ENCODE measurements at regions not wholly inside any gene's neighbourhood (a gene's known extent, or its start where the extent isn't known, plus 50 kb on each side); places are given as distances from the start of the nearest gene placed in this dataset.

GRCh38 chrX:10679387-10679786 is 59.0 kb upstream of the MID1 start:
- TF ChIP-seq, protein P1, sequence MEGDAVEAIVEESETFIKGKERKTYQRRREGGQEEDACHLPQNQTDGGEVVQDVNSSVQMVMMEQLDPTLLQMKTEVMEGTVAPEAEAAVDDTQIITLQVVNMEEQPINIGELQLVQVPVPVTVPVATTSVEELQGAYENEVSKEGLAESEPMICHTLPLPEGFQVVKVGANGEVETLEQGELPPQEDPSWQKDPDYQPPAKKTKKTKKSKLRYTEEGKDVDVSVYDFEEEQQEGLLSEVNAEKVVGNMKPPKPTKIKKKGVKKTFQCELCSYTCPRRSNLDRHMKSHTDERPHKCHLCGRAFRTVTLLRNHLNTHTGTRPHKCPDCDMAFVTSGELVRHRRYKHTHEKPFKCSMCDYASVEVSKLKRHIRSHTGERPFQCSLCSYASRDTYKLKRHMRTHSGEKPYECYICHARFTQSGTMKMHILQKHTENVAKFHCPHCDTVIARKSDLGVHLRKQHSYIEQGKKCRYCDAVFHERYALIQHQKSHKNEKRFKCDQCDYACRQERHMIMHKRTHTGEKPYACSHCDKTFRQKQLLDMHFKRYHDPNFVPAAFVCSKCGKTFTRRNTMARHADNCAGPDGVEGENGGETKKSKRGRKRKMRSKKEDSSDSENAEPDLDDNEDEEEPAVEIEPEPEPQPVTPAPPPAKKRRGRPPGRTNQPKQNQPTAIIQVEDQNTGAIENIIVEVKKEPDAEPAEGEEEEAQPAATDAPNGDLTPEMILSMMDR (IDR thresholded peaks at IDR 0.05; ENCODE audit: poor library complexity, severe bottlenecking): no peak
- TF ChIP-seq, protein P2, sequence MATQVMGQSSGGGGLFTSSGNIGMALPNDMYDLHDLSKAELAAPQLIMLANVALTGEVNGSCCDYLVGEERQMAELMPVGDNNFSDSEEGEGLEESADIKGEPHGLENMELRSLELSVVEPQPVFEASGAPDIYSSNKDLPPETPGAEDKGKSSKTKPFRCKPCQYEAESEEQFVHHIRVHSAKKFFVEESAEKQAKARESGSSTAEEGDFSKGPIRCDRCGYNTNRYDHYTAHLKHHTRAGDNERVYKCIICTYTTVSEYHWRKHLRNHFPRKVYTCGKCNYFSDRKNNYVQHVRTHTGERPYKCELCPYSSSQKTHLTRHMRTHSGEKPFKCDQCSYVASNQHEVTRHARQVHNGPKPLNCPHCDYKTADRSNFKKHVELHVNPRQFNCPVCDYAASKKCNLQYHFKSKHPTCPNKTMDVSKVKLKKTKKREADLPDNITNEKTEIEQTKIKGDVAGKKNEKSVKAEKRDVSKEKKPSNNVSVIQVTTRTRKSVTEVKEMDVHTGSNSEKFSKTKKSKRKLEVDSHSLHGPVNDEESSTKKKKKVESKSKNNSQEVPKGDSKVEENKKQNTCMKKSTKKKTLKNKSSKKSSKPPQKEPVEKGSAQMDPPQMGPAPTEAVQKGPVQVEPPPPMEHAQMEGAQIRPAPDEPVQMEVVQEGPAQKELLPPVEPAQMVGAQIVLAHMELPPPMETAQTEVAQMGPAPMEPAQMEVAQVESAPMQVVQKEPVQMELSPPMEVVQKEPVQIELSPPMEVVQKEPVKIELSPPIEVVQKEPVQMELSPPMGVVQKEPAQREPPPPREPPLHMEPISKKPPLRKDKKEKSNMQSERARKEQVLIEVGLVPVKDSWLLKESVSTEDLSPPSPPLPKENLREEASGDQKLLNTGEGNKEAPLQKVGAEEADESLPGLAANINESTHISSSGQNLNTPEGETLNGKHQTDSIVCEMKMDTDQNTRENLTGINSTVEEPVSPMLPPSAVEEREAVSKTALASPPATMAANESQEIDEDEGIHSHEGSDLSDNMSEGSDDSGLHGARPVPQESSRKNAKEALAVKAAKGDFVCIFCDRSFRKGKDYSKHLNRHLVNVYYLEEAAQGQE (IDR thresholded peaks at IDR 0.05; ENCODE audit: borderline replicate concordance): no peak
- TF ChIP-seq RAD21 (conservative IDR thresholded peaks at IDR 0.05) (no peak), TAF1 (IDR thresholded peaks at IDR 0.05; ENCODE audit: low read depth) (no peak), EP300 (conservative IDR thresholded peaks at IDR 0.05; ENCODE audit: poor library complexity, severe bottlenecking) (no peak)

Measured in neural cell (in vitro differentiated cells).